ENCODE measurements at regions not wholly inside any gene's neighbourhood (a gene's known extent, or its start where the extent isn't known, plus 50 kb on each side); places are given as distances from the start of the nearest gene placed in this dataset.

GRCh38 chr11:42077794-42078193 is 618.3 kb upstream of the LRRC4C start (continued):
- TF ChIP-seq POLR2AphosphoS5 (IDR thresholded peaks at IDR 0.05) (no peak), RAD21 (conservative IDR thresholded peaks at IDR 0.05) (no peak), TAF1 (IDR thresholded peaks at IDR 0.05; ENCODE audit: low read depth) (no peak)

- no peak overlapping the region for H3K27ac ChIP-seq (ENCODE audit: low read length)
- H4K20me1 ChIP-seq (ENCODE audit: insufficient read depth) = no peaks in the 10 kb centered on the region
- H3F3A ChIP-seq (ENCODE audit: insufficient read depth, low read length, poor library complexity, severe bottlenecking) = no peaks in the 10 kb centered on the region
- no peaks in the 10 kb centered on the region for H3K79me2 ChIP-seq (replicated peaks; ENCODE audit: insufficient read depth, low read length)
- no peak overlapping the region for H2AFZ ChIP-seq (ENCODE audit: low read depth, low read length)
- no peak overlapping the region for H3K4me2 ChIP-seq (ENCODE audit: low read length)
- no peak for TF ChIP-seq EP300 (conservative IDR thresholded peaks at IDR 0.05; ENCODE audit: poor library complexity, severe bottlenecking)
- H3K36me3 ChIP-seq (ENCODE audit: insufficient read depth, low read length) = no peaks in the 10 kb centered on the region
- H3K9me3 ChIP-seq (ENCODE audit: low read length) = no peaks in the 10 kb centered on the region
- H3K9me2 ChIP-seq (ENCODE audit: insufficient read depth, low read length) = no peaks in the 10 kb centered on the region
- H3K4me3 ChIP-seq (ENCODE audit: low read length) = no peak overlapping the region
- H3K9ac ChIP-seq (ENCODE audit: low read length) = no peak overlapping the region
- H3K27me3 ChIP-seq (ENCODE audit: insufficient read depth, low read depth, low read length) = no peaks in the 10 kb centered on the region
These were observed 626.3 kb upstream of the LRRC4C start for GRCh38 chr11:42085736-42086135.

GRCh38 chr11:42093541-42093940 is 634.1 kb upstream of the LRRC4C start:
- Histone ChIP-seq H3K4me3 (ENCODE audit: low read length) (no peak overlapping the region), H3K36me3 (ENCODE audit: insufficient read depth, low read length) (no peaks in the 10 kb centered on the region), H2AFZ (ENCODE audit: low read depth, low read length) (no peak overlapping the region), H3K4me2 (ENCODE audit: low read length) (no peak overlapping the region), H3K27me3 (ENCODE audit: insufficient read depth, low read depth, low read length) (no peaks in the 10 kb centered on the region), H4K20me1 (ENCODE audit: insufficient read depth) (no peaks in the 10 kb centered on the region), H3F3A (ENCODE audit: insufficient read depth, low read length, poor library complexity, severe bottlenecking) (no peaks in the 10 kb centered on the region), H3K9me2 (ENCODE audit: insufficient read depth, low read length) (no peaks in the 10 kb centered on the region), H3K9ac (ENCODE audit: low read length) (no peak overlapping the region), H3K9me3 (ENCODE audit: low read length) (no peaks in the 10 kb centered on the region), H3K27ac (ENCODE audit: low read length) (no peak overlapping the region), H3K79me2 (replicated peaks; ENCODE audit: insufficient read depth, low read length) (no peaks in the 10 kb centered on the region)
- TF ChIP-seq EP300 (conservative IDR thresholded peaks at IDR 0.05; ENCODE audit: poor library complexity, severe bottlenecking) (no peak), TAF1 (IDR thresholded peaks at IDR 0.05; ENCODE audit: low read depth) (no peak), CTCF (IDR thresholded peaks at IDR 0.05; ENCODE audit: poor library complexity, severe bottlenecking) (no peak), EZH2 (IDR thresholded peaks at IDR 0.05; ENCODE audit: borderline replicate concordance, insufficient read depth, low read length, poor library complexity, severe bottlenecking) (no peak), REST (IDR thresholded peaks at IDR 0.05; ENCODE audit: borderline replicate concordance) (no peak), RAD21 (conservative IDR thresholded peaks at IDR 0.05) (no peak), MXI1 (conservative IDR thresholded peaks at IDR 0.05; ENCODE audit: poor library complexity, severe bottlenecking) (no peak), SMC3 (conservative IDR thresholded peaks at IDR 0.05; ENCODE audit: poor library complexity) (no peak), POLR2AphosphoS5 (IDR thresholded peaks at IDR 0.05) (no peak)
